Epithelial cell of proximal tubule (primary cell): ENCODE measurements at regions not wholly inside any gene's neighbourhood (a gene's known extent, or its start where the extent isn't known, plus 50 kb on each side); places are given as distances from the start of the nearest gene placed in this dataset.

Source experiments
- DNase-seq: peaks from one replicate; pipeline ENCODE4 v3.0.0-alpha.2; 2011; ENCODE audit warnings: low read depth
- H3K4me3 ChIP-seq: 2 replicates; pipeline ENCODE4 v1.5.1; 2011; ENCODE audit warnings: low read depth, mild to moderate bottlenecking, low read length
- CTCF ChIP-seq: conservative IDR thresholded peaks from 2 replicates; pipeline ENCODE4 v1.5.1; 2012; ENCODE audit warnings: low read depth, mild to moderate bottlenecking, low read length

- no peak for DNase-seq
- no peak overlapping the region for H3K4me3 ChIP-seq
- TF ChIP-seq CTCF = no peak
Observed at GRCh38 chr9:82254646-82255367, 266.2 kb downstream of the SPATA31D1 start.

- DNase-seq = no peak
- H3K4me3 ChIP-seq = no peak overlapping the region
- no peak for TF ChIP-seq CTCF
Observed at GRCh38 chr9:82255481-82256176, 267.1 kb downstream of the SPATA31D1 start.

DNA sequence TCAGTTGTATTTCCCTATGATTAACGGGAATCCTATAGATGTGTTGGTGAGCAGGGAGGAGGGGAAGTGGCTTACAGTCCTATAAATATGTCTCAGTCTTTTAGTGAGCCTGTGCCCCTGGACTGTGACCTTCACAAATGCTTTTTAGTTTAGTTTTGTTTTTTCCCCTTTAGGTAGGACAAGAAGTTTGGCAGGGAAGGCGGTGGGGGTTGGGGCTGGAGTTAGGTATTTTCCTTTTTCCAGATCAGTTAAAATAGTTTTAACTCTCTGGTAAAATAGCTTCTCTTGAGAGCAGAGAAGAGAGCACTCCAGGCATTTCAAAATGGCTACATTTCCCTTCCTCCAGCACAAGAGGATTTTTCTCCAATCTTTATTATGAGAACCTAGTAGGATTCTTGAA is 272.1 kb downstream of the SPATA31D1 start:
- no peak for TF ChIP-seq CTCF
- no peak for DNase-seq
- H3K4me3 ChIP-seq = no peak overlapping the region

GRCh38 chr9:82263619-82264018 is 275.0 kb downstream of the SPATA31D1 start:
- H3K4me3 ChIP-seq = no peak overlapping the region
- TF ChIP-seq CTCF = no peak
- DNase-seq = no peak

- no peak overlapping the region for H3K4me3 ChIP-seq
- no peak for TF ChIP-seq CTCF
- no peak for DNase-seq
Observed at GRCh38 chr9:82271106-82271561, 282.6 kb downstream of the SPATA31D1 start.

- no peak for DNase-seq
- no peak for TF ChIP-seq CTCF
- no peak overlapping the region for H3K4me3 ChIP-seq
Observed at GRCh38 chr9:82273121-82273520, 284.5 kb downstream of the SPATA31D1 start.
